ENCODE measurements at regions not wholly inside any gene's neighbourhood (a gene's known extent, or its start where the extent isn't known, plus 50 kb on each side); places are given as distances from the start of the nearest gene placed in this dataset.

DNA sequence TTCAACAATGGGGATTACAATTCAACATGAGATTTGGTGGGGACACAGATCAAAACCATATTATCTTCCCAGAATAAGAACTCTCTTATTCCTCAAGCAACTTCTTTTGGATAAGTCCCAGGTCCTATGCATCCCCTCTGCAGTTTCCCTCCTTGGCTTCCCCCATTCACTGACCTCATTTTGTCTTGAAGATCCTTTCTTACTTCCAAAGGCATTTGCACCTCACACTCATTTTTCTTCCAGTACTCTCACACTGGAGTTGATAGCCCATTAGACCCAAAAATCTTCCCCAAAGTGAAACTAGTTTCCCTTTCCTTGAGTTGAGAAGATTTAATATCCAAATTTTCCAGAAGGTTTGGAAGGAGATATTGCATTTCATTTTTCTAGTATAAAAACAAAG lies 178.0 kb upstream of the DAPK1 start:
- TF ChIP-seq, protein P1, sequence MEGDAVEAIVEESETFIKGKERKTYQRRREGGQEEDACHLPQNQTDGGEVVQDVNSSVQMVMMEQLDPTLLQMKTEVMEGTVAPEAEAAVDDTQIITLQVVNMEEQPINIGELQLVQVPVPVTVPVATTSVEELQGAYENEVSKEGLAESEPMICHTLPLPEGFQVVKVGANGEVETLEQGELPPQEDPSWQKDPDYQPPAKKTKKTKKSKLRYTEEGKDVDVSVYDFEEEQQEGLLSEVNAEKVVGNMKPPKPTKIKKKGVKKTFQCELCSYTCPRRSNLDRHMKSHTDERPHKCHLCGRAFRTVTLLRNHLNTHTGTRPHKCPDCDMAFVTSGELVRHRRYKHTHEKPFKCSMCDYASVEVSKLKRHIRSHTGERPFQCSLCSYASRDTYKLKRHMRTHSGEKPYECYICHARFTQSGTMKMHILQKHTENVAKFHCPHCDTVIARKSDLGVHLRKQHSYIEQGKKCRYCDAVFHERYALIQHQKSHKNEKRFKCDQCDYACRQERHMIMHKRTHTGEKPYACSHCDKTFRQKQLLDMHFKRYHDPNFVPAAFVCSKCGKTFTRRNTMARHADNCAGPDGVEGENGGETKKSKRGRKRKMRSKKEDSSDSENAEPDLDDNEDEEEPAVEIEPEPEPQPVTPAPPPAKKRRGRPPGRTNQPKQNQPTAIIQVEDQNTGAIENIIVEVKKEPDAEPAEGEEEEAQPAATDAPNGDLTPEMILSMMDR (IDR thresholded peaks at IDR 0.05; ENCODE audit: low read depth, low read length), result no peak
- ChIA-PET POLR2A (no interaction called here), CTCF (interaction anchor here (1.3 to 2.3 kb wide), 3 partner anchors 885 to 906 kb away, joined by 3 to 7 read pairs (median 3); no protein-coding TSS in a partner anchor)
- DNase-seq (ENCODE audit: low read depth, low spot score), result no peak
- Histone ChIP-seq H3K27ac (ENCODE audit: low read depth, low read length) (no peak overlapping the region), H3K4me3 (ENCODE audit: low read depth, low read length) (no peak overlapping the region), H3K9me3 (ENCODE audit: control insufficient read depth, insufficient read depth, low read length) (no peaks in the 10 kb centered on the region), H3K27me3 (ENCODE audit: control insufficient read depth, insufficient read depth, low read length) (no peaks in the 10 kb centered on the region)

DNA sequence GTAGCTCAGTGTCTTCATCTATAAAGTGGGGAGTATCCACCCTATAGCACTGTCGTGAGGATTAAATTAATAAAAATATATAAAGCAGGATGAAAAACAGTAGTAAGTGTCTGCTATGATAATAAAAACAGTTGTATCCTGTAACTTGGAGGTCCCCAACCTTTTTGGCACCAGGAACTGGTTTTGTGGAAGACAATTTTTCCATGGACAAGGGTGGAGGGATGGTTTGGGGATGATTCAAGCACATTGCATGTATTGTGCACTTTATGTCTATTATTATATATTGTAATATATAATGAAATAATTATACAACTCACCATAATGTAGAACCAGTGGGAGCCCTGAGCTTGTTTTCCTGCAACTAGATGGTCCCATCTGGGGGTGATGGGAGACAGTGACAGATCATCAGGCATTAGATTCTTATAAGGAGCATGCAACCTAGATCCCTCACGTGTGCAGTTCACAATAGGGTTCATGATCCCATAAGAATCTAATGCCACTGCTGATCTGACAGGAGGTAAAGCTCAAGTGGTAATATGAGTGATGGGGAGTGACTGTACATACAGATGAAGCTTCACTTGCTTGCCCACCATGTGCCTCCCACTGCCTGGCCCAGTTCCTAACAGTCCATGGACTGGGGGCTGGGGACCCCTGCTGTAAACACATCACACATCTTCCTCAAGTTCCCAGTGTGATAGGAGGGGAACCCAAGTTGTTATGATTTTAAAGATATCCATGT lies 177.4 kb upstream of the DAPK1 start:
- CTCF ChIA-PET, result interaction anchor here (1.3 to 5.5 kb wide), 4 partner anchors 834 to 907 kb away, joined by 3 to 101 read pairs (median 6); no protein-coding TSS in a partner anchor
- POLR2A ChIA-PET, result interaction anchor here (0.5 to 1.0 kb wide), 3 partner anchors 373 to 910 kb away, joined by 3 read pairs; partner anchors contain the start of gene GAS1
- H3K27ac ChIP-seq (ENCODE audit: low read depth, low read length), result no peak overlapping the region
- H3K4me3 ChIP-seq (ENCODE audit: low read depth, low read length), result no peak overlapping the region
- no peak for DNase-seq (ENCODE audit: low read depth, low spot score)
- H3K9me3 ChIP-seq (ENCODE audit: control insufficient read depth, insufficient read depth, low read length), result no peaks in the 10 kb centered on the region
- H3K27me3 ChIP-seq (ENCODE audit: control insufficient read depth, insufficient read depth, low read length), result no peaks in the 10 kb centered on the region
- TF ChIP-seq, protein P1 (IDR thresholded peaks at IDR 0.05; ENCODE audit: low read depth, low read length), result no peak

DNA sequence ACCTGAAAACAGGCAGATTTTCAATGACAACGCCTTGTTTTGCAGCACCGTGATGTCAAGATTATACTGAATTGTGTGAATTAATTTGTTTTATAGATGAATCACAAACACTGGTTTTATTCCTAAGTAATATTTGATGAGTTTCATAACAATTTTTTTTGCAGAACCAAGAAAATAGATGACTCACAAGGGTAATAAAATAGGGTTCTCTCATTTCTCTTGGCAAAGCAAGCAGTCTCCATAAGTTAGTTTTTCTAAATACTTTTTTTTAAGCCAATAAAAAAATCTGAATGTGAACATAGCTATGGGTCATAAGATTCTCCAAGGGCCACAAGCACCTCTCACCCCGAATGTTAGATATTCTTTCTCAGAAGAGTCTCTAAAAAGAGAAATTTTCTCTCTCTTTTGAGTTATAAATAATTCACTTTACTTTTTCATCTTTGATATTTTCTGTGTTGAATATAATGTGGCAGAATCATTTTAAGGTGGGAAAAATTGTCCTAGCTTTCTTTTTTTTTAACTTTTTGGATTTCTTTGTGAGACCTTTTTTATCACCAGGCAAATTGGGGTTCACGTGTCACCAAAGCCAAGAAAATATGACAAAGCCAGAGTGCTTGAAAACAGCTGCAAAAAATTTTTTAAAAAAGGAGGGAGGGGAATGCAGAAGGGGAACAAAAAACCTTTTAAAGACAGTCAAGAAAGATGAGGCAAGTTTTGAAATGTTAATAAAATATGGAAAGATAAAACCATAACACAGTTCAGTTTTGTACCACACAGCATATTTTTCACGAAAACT lies 174.6 kb upstream of the DAPK1 start:
- TF ChIP-seq, protein P1 (IDR thresholded peaks at IDR 0.05; ENCODE audit: low read depth, low read length), result no peak
- POLR2A ChIA-PET, result no interaction called here
- no peaks in the 10 kb centered on the region for H3K27me3 ChIP-seq (ENCODE audit: control insufficient read depth, insufficient read depth, low read length)
- H3K4me3 ChIP-seq (ENCODE audit: low read depth, low read length), result no peak overlapping the region
- H3K9me3 ChIP-seq (ENCODE audit: control insufficient read depth, insufficient read depth, low read length), result no peaks in the 10 kb centered on the region
- no peak overlapping the region for H3K27ac ChIP-seq (ENCODE audit: low read depth, low read length)
- DNase-seq (ENCODE audit: low read depth, low spot score), result no peak
- CTCF ChIA-PET, result interaction anchor here (0.8 to 5.5 kb wide), 5 partner anchors 835 to 1120 kb away, joined by 3 to 112 read pairs (median 60); no protein-coding TSS in a partner anchor

DNA sequence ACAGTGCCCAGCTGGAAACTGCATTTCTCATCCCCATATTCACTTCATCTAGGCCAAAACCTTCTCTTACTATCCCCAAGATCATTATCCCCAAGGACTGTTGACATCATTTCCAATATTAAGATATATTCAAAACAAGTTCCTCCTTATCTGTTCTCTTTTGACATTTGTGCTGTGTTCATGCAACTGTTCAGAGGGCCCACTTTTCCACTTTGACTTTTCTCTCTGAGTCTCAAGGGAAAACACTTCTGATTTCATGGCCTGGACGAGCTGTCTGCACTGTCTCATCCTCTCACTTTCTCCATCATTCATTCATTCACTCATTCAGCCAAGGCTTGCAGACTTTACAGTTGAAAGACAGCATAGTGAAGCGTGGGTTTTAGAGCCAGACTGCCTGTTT lies 173.7 kb upstream of the DAPK1 start:
- Histone ChIP-seq H3K9me3 (ENCODE audit: control insufficient read depth, insufficient read depth, low read length) (no peaks in the 10 kb centered on the region), H3K27ac (ENCODE audit: low read depth, low read length) (no peak overlapping the region), H3K27me3 (ENCODE audit: control insufficient read depth, insufficient read depth, low read length) (no peaks in the 10 kb centered on the region), H3K4me3 (ENCODE audit: low read depth, low read length) (no peak overlapping the region)
- DNase-seq (ENCODE audit: low read depth, low spot score), result no peak
- TF ChIP-seq, protein P1 (IDR thresholded peaks at IDR 0.05; ENCODE audit: low read depth, low read length), result no peak
- ChIA-PET POLR2A (no interaction called here), CTCF (interaction anchor here (1.0 to 5.5 kb wide), 8 partner anchors 339 to 1121 kb away, joined by 3 to 112 read pairs (median 18); partner anchors contain the start of gene GAS1)
